Non-pigmented ciliary epithelial cell (primary cell): ENCODE measurements at regions not wholly inside any gene's neighbourhood (a gene's known extent, or its start where the extent isn't known, plus 50 kb on each side); places are given as distances from the start of the nearest gene placed in this dataset.
"Not testable (repeated sequence)": the region's sequence is repeated elsewhere in the genome, so short reads cannot be mapped to it uniquely, and the experiment has no call there.

ENCODE experiments used
- DNase-seq: peaks from one replicate; pipeline ENCODE4 v3.0.0-alpha.2; 2010; ENCODE audit warnings: low read depth

DNA sequence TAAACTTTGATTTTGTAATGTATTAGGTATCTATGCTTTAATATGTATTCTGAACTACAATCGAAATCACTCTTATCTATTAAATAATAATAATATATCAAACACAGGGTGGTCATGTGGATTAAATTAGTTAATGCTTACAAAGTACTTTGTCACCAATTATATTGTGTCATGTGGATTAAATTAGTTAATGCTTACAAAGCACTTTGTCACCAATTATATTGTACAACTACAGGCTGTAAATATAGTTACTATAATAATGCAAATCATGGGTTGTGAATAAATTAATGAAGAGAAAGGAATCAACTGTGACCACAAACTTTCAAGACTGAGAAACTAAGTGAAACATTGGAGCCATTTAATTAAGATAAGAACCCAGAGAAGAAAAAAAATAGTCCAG is 1929.1 kb upstream of the PCDH20 start:
- no peak for DNase-seq

GRCh38 chr13:63337921-63338320 is 1922.3 kb upstream of the PCDH20 start:
- DNase-seq, result no peak

- DNase-seq, result no peak
Measured at GRCh38 chr13:63337041-63337440, 1921.4 kb upstream of the PCDH20 start.

GRCh38 chr13:63336549-63336948 is 1920.9 kb upstream of the PCDH20 start:
- DNase-seq, result no peak

GRCh38 chr13:63327584-63327983 is 1911.9 kb upstream of the PCDH20 start:
- DNase-seq, result no peak

DNA sequence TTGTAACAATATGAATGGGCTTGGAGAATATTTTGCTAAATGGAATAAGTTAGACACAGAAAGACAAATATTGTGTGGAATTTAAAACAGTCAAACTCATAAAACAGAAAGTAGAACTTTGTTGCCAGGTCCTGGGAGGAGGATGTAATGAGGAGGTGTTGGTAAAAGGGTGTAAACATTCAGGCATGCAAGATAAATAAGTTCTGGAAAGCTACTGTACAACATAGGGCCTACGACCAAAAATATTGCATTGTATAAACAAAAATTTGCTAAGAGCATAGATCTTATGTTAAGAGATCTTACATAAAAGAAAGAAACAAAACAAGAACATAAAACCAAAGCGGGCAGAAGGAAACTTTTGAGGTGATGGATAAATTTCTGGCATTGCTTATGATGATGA is 1907.8 kb upstream of the PCDH20 start:
- DNase-seq, result no peak

DNA sequence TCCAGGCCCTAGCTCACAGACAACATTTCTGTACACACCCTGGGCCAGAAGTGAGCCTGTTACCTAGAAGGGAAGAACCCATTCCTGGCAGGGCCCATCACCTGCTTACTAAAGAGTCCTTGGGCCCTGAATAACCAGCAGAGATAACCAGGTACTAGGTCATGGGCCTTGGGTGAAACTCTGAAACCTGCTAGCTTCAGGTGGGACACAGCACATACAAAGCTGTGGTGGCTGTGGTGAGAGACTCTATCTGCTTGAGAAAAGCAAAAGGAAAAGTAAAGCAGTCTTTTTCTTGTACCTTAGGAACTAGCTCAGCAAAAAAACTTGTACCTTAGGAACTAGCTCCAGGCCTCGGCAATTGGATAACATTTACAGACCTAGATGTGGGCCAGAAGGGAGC is 1895.9 kb upstream of the PCDH20 start:
- DNase-seq, result no peak

DNA sequence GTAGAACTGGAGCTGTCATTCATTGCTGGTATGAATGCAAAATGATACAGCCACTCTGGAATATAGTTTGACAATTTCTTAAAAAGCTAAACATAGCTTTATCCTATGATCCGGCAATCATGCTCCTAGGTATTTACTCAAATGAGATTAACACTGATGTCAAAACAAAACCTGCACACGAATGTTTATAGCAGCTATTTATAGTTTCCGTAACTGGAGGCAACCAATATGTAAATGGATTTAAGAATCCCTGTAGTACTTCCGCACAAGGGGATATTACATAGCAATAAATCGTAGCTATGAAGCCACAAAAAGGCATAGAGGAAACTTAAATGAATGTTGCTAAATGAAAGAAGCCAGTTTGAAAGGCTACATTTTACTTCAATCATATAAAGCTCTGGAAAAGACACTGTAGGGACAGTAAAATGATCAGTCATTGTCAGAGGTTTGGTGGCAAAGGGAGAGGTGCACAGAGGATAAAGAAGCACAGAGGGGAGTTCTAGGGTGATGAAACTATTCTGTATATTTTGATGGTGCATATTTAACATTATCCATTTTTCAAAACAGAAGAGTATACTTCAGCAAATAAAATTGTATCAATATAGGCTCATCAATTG is 1893.0 kb upstream of the PCDH20 start:
- DNase-seq, result no peak

DNA sequence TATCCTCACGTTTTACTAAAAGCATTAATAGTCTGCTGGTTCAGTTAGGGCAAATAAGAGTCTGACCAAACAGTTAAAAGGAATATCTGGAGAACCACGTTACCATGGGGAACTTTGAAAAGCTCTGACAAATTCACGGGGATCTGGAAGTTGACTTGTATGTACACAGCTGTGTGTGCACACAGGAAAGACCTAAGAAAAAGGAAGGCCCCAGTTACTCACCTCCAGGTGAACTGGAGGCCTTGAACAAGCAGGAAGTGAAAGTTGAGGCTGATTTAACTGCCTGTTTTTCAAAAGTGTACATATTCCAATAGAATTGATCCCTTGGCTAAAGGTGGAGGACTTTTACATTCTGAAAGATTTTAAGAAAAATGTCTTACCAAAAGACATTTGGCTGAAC is 1891.6 kb upstream of the PCDH20 start:
- no peak for DNase-seq

- no peak for DNase-seq
Measured at GRCh38 chr13:63305641-63306133, 1890.0 kb upstream of the PCDH20 start.

GRCh38 chr13:63304497-63304896 is 1888.8 kb upstream of the PCDH20 start:
- DNase-seq, result no peak

GRCh38 chr13:63299866-63300394 is 1884.3 kb upstream of the PCDH20 start:
- DNase-seq, result no peak

- no peak for DNase-seq
Measured at GRCh38 chr13:63297163-63297562, 1881.5 kb upstream of the PCDH20 start.

GRCh38 chr13:63291701-63292100 is 1876.1 kb upstream of the PCDH20 start:
- DNase-seq, result no peak

DNA sequence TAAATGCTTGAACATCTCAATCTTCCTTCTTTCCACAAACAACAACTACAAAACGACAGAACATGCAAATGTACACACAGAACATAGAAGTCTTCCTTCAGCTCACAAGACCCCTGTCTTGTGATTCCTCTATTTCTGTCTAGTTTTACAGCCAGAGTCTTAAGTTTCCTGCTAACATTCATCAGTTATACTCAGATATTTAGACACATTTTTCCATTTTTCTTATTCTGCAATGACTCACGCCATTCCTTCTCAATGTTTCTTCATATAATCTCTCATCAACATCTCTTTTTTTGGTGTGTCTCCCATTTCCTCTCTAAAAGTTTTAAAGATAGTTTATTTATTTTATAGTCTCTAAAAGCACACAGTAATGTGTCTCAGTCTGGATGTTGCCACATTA is 1872.9 kb upstream of the PCDH20 start:
- no peak for DNase-seq

DNA sequence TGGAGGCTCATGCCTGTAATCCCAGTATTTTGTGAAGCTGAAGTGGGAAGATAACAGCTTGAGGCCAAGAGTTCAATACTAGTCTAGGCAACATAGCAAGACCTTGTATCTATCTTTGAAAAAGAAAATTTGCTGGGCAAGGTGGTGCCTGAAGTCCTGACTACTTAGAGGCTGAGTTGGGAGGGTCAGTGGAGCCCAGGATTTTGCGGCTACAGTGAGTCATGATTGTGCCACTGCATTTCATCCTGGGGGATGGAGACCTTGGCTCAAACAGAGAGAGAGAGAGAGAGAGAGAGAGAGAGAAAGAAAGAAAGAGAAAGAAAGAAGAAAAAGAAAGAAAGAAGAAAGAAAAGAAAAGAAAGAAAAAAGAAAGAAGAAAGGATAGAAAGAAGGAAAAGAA is 1872.3 kb upstream of the PCDH20 start:
- no peak for DNase-seq

- no peak for DNase-seq
Measured at GRCh38 chr13:63285426-63285825, 1869.8 kb upstream of the PCDH20 start.

DNA sequence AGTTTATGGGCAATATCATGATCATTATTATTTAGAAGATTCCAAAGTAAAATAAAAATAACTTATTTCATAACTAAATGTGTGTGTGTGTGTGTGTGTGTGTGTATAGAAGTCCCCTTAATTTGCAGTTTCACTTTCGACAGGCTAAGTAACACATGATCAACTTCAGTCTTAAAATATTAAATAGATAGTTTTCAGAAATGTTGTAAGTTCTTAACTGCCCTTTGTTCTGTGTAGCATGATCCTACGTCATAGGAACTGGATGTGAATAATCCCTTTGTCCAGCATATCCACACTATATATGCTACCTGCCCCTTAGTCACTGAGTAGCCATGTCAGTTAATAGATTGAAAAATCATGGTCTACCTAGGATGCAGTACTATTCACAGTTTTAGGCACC is 1863.5 kb upstream of the PCDH20 start:
- no peak for DNase-seq

DNA sequence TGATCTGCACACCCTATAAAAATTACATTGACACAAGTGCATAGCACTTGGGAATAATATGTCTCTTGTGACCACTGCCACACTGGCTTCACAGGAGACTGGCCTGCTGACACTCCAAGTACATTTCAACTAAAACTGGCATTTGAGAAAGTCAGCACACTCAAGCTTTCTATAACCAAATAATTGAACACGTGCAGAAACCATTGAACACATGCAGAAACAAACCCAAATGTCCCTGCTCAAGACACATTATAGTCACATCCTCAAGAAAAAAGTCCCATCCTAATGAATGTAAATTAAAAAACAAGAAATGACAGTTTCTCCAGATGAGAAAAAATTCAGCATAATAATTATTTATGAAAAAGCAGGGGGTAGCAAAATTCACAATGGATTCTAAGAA is 1859.1 kb upstream of the PCDH20 start:
- no peak for DNase-seq

DNA sequence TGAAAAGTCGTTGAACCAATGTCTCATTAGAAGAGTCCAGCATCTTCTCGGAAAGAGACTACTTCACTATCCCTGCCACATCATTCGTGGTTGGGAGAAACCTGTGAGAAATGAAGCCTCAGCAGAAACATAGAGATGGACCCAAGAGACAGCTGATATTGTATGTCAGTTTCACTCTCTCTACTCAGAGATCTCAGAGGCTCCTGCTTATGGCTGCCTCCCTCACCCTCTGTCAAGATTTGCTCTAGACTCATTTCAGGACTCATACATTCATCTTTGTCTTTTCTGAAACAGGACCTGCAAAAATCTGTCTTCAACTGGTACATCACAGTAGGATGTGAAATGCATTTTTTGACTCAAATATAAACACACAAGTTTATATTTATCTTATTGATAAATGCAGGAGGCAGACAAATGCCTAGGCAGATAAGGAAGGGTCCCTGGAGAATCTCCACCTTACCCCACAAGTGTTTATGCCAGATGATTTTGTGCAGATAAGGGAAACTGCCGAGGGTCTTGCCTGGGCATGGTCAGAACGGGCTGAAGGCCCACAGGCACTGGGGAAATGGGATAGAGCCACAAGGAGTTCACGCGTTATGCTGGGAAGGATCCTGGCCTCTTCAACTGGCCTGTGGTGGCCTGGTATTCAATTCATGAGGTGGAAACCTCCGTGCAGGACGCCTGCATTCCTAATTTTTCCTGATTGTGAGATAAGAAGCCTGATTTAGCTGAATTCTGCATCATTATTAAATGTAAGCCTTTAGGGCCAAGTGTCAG is 1834.0 kb upstream of the PCDH20 start:
- DNase-seq, result no peak

DNA sequence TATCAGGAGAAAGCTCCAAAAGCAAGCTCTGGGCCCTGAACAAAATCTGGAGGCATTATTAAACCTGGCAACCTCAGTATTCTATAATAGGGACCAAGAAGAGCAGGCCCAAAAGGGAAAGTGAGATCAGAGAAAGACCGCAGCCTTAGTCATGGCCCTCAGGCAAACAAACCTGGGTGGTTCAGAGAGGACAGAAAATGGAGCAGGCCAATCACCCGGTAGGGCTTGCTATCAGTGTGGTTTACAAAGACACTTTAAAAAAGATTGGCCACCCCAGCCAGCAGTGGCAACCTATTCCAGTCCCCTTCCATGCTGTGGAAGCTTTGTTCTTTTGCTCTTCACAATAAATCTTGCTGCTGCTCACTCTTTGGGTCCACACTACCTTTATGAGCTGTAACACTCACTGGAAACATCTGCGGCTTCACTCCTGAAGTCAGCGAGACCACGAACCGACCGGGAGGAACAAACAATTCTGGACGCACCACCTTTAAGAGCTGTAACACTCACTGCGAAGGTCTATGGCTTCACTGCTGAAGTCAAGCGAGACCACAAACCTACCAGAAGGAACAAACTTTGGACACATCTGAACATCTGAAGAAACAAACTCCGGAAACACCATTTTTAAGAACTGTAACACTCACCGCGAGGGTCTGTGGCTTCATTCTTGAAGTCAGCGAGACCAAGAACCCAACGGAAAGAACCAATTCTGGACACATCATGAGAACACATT is 1821.2 kb upstream of the PCDH20 start:
- DNase-seq, result not testable (repeated sequence)

GRCh38 chr13:63218596-63218995 is 1802.9 kb upstream of the PCDH20 start:
- not testable (repeated sequence) for DNase-seq
